ENCODE measurements at regions not wholly inside any gene's neighbourhood (a gene's known extent, or its start where the extent isn't known, plus 50 kb on each side); places are given as distances from the start of the nearest gene placed in this dataset.

- TF ChIP-seq, protein P1, sequence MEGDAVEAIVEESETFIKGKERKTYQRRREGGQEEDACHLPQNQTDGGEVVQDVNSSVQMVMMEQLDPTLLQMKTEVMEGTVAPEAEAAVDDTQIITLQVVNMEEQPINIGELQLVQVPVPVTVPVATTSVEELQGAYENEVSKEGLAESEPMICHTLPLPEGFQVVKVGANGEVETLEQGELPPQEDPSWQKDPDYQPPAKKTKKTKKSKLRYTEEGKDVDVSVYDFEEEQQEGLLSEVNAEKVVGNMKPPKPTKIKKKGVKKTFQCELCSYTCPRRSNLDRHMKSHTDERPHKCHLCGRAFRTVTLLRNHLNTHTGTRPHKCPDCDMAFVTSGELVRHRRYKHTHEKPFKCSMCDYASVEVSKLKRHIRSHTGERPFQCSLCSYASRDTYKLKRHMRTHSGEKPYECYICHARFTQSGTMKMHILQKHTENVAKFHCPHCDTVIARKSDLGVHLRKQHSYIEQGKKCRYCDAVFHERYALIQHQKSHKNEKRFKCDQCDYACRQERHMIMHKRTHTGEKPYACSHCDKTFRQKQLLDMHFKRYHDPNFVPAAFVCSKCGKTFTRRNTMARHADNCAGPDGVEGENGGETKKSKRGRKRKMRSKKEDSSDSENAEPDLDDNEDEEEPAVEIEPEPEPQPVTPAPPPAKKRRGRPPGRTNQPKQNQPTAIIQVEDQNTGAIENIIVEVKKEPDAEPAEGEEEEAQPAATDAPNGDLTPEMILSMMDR (IDR thresholded peaks at IDR 0.05; ENCODE audit: insufficient read depth, low read depth, low read length): no peak
- TF ChIP-seq EZH2 (IDR thresholded peaks at IDR 0.05; ENCODE audit: insufficient read depth, low read length): no peak
These were observed 191.0 kb downstream of the HNMT start for GRCh38 chr2:138155304-138155703.
